ENCODE measurements at regions not wholly inside any gene's neighbourhood (a gene's known extent, or its start where the extent isn't known, plus 50 kb on each side); places are given as distances from the start of the nearest gene placed in this dataset.

GRCh38 chr1:239436286-239436685 is 49.9 kb downstream of the CHRM3 start:
- DNase-seq, result no peak

- no peak for DNase-seq
Observed at GRCh38 chr1:239437822-239438221, 51.5 kb downstream of the CHRM3 start.

GRCh38 chr1:239438891-239439290 is 52.5 kb downstream of the CHRM3 start:
- no peak for DNase-seq

GRCh38 chr1:239443361-239443760 is 57.0 kb downstream of the CHRM3 start:
- DNase-seq, result no peak

- no peak for DNase-seq
Observed at GRCh38 chr1:239446611-239447010, 60.2 kb downstream of the CHRM3 start.

GRCh38 chr1:239448911-239449310 is 62.5 kb downstream of the CHRM3 start:
- no peak for DNase-seq

GRCh38 chr1:239455743-239456142 is 69.4 kb downstream of the CHRM3 start:
- no peak for DNase-seq

- DNase-seq, result no peak
Observed at GRCh38 chr1:239456788-239457187, 70.4 kb downstream of the CHRM3 start.

GRCh38 chr1:239457491-239458143 is 71.2 kb downstream of the CHRM3 start:
- DNase-seq, result no peak

- DNase-seq, result no peak
Observed at GRCh38 chr1:239458144-239458500, 71.8 kb downstream of the CHRM3 start.

GRCh38 chr1:239467730-239468129 is 81.4 kb downstream of the CHRM3 start:
- no peak for DNase-seq

GRCh38 chr1:239478069-239478468 is 91.7 kb downstream of the CHRM3 start:
- DNase-seq, result no peak

GRCh38 chr1:239483391-239483790 is 97.0 kb downstream of the CHRM3 start:
- no peak for DNase-seq

GRCh38 chr1:239493811-239494414 is 107.5 kb downstream of the CHRM3 start:
- no peak for DNase-seq

GRCh38 chr1:239505094-239505493 is 118.7 kb downstream of the CHRM3 start:
- no peak for DNase-seq

GRCh38 chr1:239507826-239508225 is 121.5 kb downstream of the CHRM3 start:
- DNase-seq, result no peak

GRCh38 chr1:239511875-239512274 is 125.5 kb downstream of the CHRM3 start:
- DNase-seq, result no peak

- DNase-seq, result no peak
Observed at GRCh38 chr1:239516579-239516978, 130.2 kb downstream of the CHRM3 start.

GRCh38 chr1:239526391-239526790 is 140.0 kb downstream of the CHRM3 start:
- no peak for DNase-seq

GRCh38 chr1:239527051-239527693 is 140.8 kb downstream of the CHRM3 start:
- no peak for DNase-seq

GRCh38 chr1:239536165-239536849 is 149.9 kb downstream of the CHRM3 start:
- no peak for DNase-seq

- no peak for DNase-seq
Observed at GRCh38 chr1:239537795-239538194, 151.4 kb downstream of the CHRM3 start.

GRCh38 chr1:239538239-239538988 is 152.0 kb downstream of the CHRM3 start:
- no peak for DNase-seq
